ENCODE measurements at regions not wholly inside any gene's neighbourhood (a gene's known extent, or its start where the extent isn't known, plus 50 kb on each side); places are given as distances from the start of the nearest gene placed in this dataset.
"Not testable (repeated sequence)": the region's sequence is repeated elsewhere in the genome, so short reads cannot be mapped to it uniquely, and the experiment has no call there.

- Histone ChIP-seq H3K27me3 (no peaks in the 10 kb centered on the region), H3K4me1 (no peaks in the 10 kb centered on the region), H3K36me3 (no peaks in the 10 kb centered on the region), H3K4me3 (no peak overlapping the region), H3K27ac (no peak overlapping the region), H3K9me3 (no peaks in the 10 kb centered on the region)
- DNase-seq (no peak), ATAC-seq (ENCODE audit: low FRiP score in 2 of 2) (no peak)
- 78 to 79% methylated on average over 21 to 22 of the region's 22 CpGs for WGBS, 2 donors
- TF ChIP-seq CTCF (IDR thresholded peaks at IDR 0.05): no peak
- TF ChIP-seq POLR2AphosphoS5 (IDR thresholded peaks at IDR 0.05): no peak
- TF ChIP-seq POLR2A (IDR thresholded peaks at IDR 0.05): no peak
- TF ChIP-seq EP300 (IDR thresholded peaks at IDR 0.05): no peak
Observed at GRCh38 chr7:142567201-142568075, 181.8 kb upstream of the PRSS1 start.

DNA sequence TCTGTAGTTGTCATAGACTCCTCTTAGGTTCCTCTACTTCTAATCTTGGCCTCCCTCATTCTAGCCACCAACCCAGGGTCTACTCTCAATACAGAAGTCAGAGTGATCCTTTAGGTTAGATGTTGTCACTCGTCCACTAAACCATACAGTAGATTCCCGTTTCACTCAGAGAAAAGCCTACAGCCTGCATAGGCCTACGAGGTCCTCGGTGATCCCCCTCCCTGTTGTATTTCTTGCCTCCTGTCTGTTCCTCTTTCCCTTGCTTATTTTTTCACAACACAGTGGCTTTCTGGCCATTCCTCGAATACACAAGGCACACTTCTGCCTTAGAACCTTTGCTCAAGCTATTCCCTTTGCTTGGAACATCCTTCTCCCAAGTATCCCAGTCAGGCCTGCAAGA is 183.0 kb upstream of the PRSS1 start:
- TF ChIP-seq CTCF (IDR thresholded peaks at IDR 0.05): no peak
- TF ChIP-seq POLR2A (IDR thresholded peaks at IDR 0.05): no peak
- no peak for TF ChIP-seq POLR2AphosphoS5 (IDR thresholded peaks at IDR 0.05)
- no peak for TF ChIP-seq EP300 (IDR thresholded peaks at IDR 0.05)
- no peak overlapping the region for H3K27ac ChIP-seq
- H3K9me3 ChIP-seq: no peaks in the 10 kb centered on the region
- H3K36me3 ChIP-seq: no peaks in the 10 kb centered on the region
- no peak overlapping the region for H3K4me3 ChIP-seq
- DNase-seq (no peak), ATAC-seq (ENCODE audit: low FRiP score in 2 of 2) (no peak)
- H3K27me3 ChIP-seq: no peaks in the 10 kb centered on the region
- H3K4me1 ChIP-seq: no peaks in the 10 kb centered on the region
- WGBS, 2 donors: 55 to 73% methylated on average over 5 of the region's 5 CpGs

GRCh38 chr7:142564125-142564524 is 185.1 kb upstream of the PRSS1 start:
- not testable (repeated sequence) for H3K27ac ChIP-seq; H3K36me3 ChIP-seq; H3K9me3 ChIP-seq; H3K4me1 ChIP-seq; H3K27me3 ChIP-seq; DNase-seq; ATAC-seq (ENCODE audit: low FRiP score in 2 of 2); H3K4me3 ChIP-seq
- WGBS, 2 donors: 65 to 69% methylated on average over 3 of the region's 3 CpGs

DNA sequence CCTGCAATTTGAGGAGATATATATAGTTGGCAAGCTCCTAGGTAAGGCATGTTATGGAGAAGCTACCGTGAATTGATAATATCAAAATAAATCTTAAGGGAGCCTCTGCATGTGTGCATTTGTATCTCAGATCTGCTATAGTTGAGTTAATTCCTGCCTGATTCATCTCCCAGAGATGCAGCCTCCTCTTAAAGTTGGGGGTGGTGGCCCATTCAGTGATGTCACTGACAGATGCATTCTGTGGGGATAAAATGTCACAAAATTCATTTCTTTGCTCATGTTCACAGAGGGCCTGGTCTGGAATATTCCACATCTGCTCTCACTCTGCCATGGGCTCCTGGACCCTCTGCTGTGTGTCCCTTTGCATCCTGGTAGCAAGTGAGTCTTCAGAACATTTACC is 185.8 kb upstream of the PRSS1 start:
- DNase-seq (no peak), ATAC-seq (ENCODE audit: low FRiP score in 2 of 2) (no peak)
- TF ChIP-seq POLR2AphosphoS5 (IDR thresholded peaks at IDR 0.05): no peak
- no peak for TF ChIP-seq EP300 (IDR thresholded peaks at IDR 0.05)
- H3K9me3 ChIP-seq: no peaks in the 10 kb centered on the region
- no peak overlapping the region for H3K4me3 ChIP-seq
- no peaks in the 10 kb centered on the region for H3K36me3 ChIP-seq
- H3K4me1 ChIP-seq: no peaks in the 10 kb centered on the region
- no peaks in the 10 kb centered on the region for H3K27me3 ChIP-seq
- no peak overlapping the region for H3K27ac ChIP-seq
- 81 to 96% methylated on average over 1 of the region's 1 CpG for WGBS, 2 donors

DNA sequence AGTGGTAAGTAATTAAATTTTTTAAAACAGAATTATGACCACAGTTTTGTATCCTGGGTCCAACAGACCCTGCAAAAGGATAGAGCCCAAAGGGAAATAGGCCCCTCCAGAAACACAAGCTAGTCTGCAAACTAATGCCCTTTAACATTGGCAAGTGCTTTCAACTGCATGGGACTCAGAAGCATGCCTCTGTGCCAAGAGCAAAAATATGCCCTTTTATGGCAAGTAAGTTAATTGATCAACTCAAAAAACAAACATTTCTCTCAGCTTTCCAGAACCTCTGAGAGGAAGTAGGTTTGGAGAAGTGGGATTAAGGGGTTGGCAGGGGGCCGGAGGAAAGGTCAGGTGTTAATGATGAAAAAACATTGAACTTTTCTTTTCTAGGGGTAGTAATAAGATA is 186.6 kb upstream of the PRSS1 start:
- no peaks in the 10 kb centered on the region for H3K9me3 ChIP-seq
- H3K27me3 ChIP-seq: no peaks in the 10 kb centered on the region
- no peak for DNase-seq
- 24 to 35% methylated on average over 1 of the region's 1 CpG for WGBS, 2 donors
- TF ChIP-seq POLR2A (IDR thresholded peaks at IDR 0.05): no peak
- no peak for TF ChIP-seq POLR2AphosphoS5 (IDR thresholded peaks at IDR 0.05)
- TF ChIP-seq EP300 (IDR thresholded peaks at IDR 0.05): no peak
- no peak for TF ChIP-seq CTCF (IDR thresholded peaks at IDR 0.05)
- no peak overlapping the region for H3K27ac ChIP-seq
- no peak for ATAC-seq (ENCODE audit: low FRiP score in 2 of 2)
- no peak overlapping the region for H3K4me3 ChIP-seq
- no peaks in the 10 kb centered on the region for H3K36me3 ChIP-seq
- H3K4me1 ChIP-seq: no peaks in the 10 kb centered on the region

DNA sequence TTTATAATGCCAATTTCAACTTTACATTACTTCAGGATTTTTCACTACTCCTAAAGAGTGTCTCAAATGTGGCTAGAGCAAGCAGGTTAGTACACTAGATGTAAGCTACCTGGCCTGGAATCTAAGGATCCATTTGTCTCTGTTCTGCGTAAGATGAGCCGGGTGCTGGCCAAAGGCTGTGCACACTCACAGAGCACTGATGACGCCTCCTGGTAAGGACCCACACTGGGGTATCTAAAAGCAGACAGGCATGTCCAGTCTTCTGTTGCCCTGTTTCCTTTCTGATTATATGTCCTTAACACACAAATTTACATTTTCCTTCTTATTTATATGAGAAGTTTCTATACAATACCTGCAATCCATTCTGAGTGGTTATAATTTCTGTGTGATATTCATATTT is 187.9 kb upstream of the PRSS1 start:
- not testable (repeated sequence) for H3K27ac ChIP-seq; H3K4me1 ChIP-seq; H3K4me3 ChIP-seq; H3K27me3 ChIP-seq; H3K36me3 ChIP-seq; DNase-seq; H3K9me3 ChIP-seq; ATAC-seq (ENCODE audit: low FRiP score in 2 of 2)
- 88 to 89% methylated on average over 3 of the region's 3 CpGs for WGBS, 2 donors

- H3K36me3 ChIP-seq; DNase-seq; ATAC-seq (ENCODE audit: low FRiP score in 2 of 2); H3K4me3 ChIP-seq; H3K4me1 ChIP-seq; H3K9me3 ChIP-seq; H3K27ac ChIP-seq; H3K27me3 ChIP-seq: not testable (repeated sequence)
- WGBS, 2 donors: 61 to 83% methylated on average over 2 to 6 of the region's 6 CpGs
Observed at GRCh38 chr7:142560770-142561169, 188.5 kb upstream of the PRSS1 start.

Data from upper lobe of left lung (tissue), 6 donors.